Endothelial cell of hepatic sinusoid (primary cell): ENCODE measurements at regions not wholly inside any gene's neighbourhood (a gene's known extent, or its start where the extent isn't known, plus 50 kb on each side); places are given as distances from the start of the nearest gene placed in this dataset.

ENCODE experiments used
- in situ Hi-C: cut with HindIII; loops from 2 replicates; pipeline ENCODE4 v1.10.0; 2017; ENCODE audit warnings: low sequenced_read_pairs

DNA sequence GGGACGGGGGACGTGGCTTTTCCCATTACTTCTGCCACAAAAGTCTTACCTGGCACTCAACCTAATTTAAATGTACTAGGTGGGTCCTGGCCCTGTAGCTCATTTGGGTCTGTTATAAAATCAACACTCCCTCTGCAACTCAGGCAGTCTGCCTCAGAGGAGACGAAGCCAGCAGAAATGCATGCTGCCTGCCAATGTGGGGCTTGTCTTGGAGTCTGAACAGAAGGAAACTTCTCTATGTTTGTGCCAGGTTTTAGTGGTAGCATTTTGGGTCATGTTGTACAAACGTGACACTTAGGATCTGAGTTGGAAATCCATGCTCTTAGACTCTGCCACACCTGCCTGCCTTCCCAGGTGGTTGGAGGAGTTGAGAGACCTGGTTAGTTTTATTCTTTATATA is 292.5 kb upstream of the FAM98A start:
- in situ Hi-C loops, result no loop called here

DNA sequence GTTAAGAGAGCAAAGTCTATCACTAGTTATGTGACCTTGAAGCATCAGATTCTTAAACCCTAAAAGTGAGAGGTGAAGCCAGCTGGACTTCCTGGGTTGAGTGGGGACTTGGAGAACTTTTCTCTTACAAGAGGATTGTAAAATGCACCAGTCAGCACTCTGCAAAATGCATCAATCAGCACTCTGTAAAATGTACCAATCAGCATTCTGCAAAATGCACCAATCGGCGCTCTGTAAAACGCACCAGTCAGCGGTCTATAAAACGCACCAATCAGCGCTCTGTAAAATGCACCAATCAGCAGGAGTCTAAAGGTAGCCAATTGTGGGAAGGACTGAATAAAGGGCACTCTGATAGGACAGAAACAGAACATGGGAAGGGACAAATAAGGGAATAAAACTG is 291.6 kb upstream of the FAM98A start:
- in situ Hi-C loops, result no loop called here

DNA sequence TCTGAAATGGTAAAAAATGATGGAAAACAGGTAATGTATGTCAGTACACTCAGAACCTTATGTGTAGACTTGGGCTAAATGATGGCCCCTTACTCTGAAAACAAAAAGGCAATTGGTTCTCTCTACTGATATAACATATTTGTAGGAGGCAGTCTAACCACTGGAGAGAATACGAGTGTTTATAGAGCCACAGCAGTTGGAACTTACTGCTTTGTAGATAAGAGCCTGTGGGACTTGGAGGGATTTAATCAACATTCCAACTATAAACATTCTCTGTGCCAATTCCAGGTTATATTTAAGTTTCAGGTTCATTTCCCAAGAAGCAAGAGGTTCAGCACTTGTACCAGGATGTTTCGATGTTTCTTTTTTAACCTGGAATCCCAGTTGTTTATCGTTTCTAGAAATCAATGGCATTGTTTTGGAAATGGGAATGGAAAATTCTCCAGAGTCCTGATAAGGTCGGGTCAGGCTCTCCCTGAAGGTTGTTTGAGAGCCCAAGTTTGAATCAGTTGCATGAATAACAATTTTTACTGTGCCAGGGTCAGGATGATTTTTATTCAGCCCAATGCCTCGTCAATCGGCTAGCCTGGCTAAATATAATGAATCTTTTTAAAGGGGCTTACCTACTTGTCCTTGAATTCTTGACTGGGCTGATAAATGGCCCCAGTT is 278.4 kb upstream of the FAM98A start:
- in situ Hi-C loops, result no loop called here

DNA sequence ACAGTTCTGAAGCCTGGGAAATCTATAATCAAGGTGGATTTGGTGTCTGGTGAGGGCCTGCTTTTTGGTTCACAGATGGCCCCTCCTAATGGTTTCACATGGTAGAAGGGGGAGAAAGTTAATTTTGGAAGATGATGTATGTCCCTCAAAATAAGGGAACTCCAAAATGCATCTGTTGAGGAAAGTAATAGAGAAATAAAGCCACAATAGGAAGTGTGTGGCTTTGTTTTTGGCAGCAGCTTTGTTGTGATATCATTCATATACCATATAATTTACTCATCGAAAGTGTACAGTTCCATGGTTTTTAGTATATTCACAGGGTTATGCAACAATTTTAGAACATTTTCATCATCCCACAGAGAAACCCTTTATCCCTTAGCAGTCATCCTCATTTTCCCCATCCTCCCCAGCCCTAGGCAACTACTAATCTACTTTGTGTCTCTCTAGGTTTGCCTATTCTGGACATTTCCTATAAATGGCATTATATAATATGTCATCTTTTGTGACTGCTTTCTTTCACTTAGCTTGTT is 274.0 kb upstream of the FAM98A start:
- in situ Hi-C loops, result no loop called here

DNA sequence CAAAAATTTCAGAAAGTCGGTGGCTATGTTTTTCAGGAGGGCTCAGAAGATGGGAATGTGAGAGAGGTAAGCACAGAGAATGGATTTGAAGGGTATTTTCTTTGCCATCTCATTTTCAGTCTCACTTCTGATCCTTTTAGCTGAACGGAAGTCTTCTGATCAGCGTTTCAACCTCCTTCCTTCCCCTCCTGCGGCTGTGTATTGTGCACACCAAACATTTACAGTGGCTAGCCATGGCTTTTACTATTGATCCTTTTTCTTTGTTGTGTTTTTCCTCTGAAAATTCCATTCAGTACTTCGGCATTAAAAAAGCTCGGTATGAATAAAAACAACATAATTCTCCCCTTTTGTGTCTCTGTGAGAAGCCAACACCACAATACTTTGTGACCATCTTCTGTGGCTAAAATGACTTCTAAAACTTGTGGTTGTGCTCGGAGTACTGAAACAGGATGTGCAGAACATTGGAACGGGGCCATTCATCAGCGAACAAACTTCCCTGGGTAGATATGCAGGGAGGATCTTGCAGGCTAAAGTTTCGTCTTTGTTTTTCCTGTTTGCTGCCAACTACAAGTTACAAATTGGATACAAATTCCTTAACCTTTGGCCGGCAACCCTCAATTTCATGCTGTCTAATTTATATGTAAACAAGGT is 260.8 kb upstream of the FAM98A start:
- in situ Hi-C loops, result no loop called here

DNA sequence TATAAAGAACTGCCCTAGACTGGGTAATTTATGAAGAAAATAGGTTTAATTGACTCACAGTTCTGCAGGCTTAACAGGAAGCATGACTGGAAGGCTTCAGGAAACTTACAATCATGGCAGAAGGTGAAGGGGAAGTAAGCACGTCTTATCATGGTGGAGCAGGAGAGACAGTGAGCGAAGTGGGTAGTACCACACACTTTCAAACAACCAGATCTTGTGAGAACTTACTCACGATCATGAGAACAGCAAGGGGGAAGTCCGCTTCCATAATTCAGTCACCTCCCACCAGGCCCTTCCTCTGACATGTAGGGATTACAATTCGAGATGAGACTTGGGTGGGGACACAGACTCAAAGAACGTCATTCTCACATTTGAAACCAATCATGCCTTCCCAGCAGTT is 260.1 kb upstream of the FAM98A start:
- in situ Hi-C loops, result no loop called here

DNA sequence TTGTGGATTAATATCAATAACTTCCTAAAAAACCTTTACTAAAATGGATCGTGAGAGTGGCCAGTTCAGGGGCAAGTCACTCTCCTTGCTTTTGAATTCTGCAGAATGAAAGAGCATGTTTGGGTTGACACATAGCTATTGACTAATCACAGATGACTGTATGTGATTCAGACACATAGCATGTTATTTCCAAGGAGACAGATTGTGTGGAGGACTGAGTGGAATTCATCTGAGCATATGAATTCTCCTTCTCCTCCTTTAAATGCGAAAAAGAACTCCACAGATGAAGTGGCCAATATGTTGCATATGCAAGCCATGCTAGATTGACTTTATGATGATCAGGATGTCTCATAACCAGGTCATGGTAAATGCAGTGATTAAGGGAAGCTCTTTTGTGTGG is 249.4 kb upstream of the FAM98A start:
- in situ Hi-C loops, result no loop called here

DNA sequence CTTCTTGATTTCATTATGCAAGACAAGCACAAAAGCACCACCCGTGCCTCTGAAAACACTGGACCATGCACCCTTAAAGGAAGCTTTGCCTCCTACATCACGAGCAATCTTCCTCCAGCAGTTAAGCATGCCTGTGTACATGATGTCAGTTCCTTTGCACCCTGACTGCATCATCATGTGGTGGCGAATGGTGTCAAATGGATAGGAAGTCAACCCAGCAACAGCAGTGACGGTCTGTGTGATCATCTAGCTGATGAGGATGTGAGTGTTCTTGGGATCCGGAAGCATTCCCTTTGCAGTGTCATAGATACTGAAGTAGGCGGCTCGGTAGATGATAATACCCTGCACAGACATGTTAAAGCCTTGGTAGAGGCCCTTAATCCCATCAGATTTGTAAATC is 240.7 kb upstream of the FAM98A start:
- in situ Hi-C loops, result no loop called here

DNA sequence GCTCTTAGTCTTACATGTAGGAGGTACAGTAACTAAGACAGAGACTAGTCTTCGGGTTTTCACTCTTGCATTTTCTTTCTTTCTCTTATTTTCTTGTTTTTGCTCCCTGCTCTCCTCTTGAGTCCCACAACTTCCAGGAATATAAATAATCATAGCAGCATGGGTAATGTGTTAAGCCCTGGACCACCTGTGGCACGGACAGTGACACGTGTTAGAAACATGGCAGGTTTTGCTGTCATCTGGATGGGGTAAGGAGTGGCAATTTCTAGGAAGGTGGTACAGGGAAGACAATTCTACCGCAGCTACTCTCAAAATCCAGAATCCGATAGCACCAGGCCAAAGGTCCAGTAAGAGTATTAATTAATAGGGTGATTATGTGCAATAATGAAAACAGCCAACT is 237.5 kb upstream of the FAM98A start:
- in situ Hi-C loops, result no loop called here

DNA sequence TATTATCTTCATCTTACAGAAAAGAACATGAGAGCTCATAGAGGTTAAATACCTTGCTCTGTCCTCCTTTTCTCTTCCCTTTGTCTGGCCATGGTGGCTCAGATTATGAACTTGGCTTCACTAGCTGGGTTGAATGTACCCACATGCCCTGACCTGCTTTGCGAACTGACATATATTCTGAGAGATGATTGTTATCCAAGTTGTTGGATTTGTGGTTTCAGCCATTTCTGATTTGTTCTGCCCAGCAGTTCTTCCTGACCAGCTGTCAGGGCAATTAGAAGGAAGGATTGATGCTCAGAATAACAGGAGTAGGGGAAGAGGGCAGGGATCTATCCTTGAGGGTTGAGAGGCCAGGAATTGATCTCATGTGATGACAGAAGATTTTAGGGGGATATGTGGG is 236.8 kb upstream of the FAM98A start:
- in situ Hi-C loops, result no loop called here

DNA sequence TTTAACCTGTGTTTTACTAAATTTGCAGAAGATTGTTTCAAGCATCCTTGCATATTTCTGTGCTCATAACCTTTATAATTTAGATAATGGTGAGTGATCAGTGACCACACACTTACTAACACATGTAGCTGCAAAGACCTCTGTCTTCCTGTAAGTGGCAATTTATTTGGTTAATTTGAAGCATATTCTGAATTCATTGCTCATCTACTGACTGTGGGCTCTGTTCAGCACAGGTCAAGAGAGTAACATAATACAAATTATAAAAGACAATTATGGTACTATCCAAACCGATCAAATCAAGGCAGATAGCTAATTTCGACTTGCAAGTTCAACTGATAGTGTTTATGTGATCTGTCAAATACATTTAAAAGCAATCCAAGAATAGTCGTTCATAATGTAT is 223.9 kb upstream of the FAM98A start:
- in situ Hi-C loops, result no loop called here

DNA sequence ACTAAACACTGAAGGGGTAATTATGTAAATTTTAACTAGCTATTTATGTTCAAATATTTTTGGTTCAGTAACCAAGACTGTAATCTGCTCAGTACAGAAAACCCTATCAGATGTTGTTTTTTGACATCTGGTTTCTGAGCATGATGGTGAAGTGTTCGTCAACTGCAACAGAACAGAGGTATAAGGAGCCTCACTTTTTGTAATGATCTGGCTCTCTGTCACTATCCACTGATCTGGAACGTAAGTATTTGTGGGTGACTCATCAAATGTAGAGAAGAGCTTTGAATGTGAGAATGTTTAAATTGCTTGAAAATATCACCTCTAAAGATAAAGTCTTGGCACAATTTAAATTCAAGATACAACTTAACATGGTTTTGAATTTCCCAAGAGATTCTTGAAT is 213.6 kb upstream of the FAM98A start:
- in situ Hi-C loops, result no loop called here

DNA sequence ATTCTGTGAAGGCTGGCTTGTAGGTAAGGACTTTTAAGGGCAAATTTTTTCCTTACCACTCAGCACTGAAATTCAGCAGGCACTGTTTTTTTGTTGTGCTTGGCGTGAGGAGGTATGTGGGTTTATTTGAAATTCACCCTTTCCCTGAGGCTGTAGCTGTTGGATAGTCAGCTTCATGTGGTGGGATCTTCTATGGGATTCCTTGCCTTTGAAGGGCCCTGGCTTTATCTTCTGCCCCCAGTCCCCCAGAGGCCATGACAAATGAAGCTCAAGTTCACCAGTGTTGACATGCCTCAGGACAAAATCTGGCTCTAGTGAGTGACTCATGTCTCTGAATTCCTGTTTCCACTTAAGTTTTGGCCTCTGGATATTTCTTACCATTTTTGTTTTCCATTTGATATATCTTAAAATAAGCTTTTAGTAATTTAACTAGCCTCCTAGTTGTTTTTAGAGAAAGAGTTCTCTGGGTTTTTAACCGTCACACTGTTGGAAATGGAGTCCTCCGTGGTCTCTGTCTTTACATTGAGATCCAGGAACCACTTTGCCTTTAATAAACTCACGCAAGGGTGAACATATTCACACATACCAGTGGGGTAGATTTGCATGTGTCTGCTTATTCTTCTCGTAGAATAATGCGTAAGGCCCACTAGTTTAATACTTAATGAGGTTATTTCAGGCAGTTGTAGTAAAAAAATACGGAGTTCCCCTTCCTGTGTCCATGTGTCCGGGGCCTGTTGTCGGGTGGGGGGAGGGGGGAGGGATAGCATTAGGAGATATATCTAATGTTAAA is 211.1 kb upstream of the FAM98A start:
- in situ Hi-C loops, result no loop called here

DNA sequence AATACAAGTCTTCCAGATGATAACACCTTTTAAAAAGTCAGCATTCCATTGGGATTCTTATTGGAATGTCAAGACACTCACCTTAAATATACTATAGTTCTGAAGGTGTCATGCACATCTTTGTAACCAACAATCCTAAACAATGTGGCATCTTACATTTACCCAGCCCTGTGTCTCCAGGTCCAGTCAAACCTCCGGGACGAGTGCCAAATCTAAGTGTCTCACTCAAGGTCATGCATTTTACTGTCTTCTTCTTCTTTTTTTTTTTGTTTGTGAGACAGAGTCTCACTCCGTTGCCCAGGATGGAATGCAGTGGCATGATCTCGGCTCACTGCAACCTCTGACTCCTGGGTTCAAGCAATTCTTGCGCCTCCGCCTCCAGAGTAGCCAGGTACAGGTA is 206.9 kb upstream of the FAM98A start:
- in situ Hi-C loops, result no loop called here

DNA sequence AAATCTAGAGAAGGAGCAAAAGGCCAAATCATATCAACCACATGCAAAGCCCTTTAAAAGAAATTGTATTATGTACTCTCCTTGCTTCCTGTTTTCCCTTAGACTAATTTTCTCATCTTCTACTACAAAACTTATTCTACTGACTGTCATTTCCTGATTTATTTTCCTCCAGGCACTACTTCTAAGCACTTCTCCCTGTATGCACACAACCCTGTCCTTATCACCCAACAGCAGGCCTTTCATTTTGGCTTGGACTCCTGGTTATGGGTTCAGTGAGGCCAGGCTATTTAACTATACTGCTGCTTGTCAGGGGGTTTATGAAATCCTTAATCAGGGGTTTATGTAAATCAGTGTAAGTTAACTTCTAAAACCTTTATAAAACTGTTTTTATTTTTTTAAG is 205.1 kb upstream of the FAM98A start:
- in situ Hi-C loops, result no loop called here

DNA sequence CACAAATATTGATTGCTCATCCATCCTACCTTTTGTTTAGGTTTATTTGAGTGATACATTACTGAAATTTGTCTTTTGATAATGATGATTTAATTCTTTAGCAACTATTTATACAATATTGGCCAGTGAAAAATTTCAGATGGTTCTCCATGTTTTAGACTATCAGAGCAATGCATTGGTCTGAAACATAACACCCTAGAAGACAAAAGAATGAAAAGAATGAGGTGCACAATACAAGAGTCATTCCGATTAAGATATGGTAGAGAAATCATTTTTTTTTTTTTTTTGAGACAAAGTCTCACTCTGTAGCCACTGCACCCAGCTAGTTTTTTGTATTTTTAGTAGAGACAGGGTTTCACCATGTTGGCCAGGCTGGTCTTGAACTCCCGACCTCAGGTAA is 197.4 kb upstream of the FAM98A start:
- in situ Hi-C loops, result no loop called here

DNA sequence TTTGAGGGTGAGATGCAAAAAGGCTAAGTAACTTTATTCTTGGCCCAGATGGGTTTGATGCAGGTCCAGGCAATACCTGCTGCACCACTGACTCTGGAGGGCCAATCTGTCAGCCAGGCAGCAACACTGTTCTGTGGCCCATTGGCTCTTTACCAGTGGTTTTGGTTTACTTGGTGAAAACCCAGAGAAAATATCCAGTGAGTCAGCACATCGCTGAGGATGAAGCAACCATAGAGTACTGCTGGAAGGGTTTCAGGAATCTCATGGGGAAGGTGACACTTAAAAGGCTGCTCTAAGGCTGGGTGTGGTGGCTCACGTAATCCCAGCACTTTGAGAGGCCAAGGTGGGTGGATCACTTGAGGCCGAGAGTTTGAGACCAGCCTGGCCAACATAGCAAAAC is 192.5 kb upstream of the FAM98A start:
- in situ Hi-C loops, result no loop called here

DNA sequence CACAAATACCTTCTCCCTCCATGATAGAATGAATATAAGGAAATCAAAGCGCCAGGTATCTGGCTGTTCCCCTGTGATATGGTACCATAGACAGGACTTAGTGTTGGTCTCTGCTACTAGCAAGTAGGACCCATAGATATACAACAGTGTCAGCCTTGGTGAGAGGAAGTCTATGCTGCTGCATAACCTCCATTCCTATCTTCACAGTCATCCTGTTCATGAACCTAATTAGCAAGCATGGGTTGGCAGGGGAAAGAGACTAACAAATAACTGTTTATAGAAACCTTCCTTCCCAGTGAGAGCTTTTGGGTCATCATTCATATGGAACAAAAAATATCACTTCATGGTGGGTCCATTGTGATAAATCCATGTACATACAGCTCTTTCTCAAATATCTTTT is 188.9 kb upstream of the FAM98A start:
- in situ Hi-C loops, result no loop called here

DNA sequence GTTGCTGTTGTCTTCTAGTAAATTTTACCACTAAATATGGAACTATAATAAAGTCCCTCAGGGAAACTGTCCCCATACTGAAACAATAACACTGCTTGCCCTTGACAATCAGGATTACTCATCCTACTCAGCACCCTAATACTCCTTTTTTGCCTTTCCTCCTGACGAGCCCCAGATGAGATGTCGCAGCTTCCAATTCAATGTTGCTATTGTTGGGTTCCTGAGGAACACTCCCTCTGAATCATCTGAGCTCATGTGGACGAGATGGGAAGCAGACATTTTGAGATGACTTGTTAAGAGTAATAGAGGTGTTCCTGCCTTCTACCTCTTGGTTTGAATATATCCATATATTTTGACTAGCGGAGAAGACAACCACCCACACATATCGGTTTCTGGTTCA is 187.8 kb upstream of the FAM98A start:
- in situ Hi-C loops, result no loop called here

DNA sequence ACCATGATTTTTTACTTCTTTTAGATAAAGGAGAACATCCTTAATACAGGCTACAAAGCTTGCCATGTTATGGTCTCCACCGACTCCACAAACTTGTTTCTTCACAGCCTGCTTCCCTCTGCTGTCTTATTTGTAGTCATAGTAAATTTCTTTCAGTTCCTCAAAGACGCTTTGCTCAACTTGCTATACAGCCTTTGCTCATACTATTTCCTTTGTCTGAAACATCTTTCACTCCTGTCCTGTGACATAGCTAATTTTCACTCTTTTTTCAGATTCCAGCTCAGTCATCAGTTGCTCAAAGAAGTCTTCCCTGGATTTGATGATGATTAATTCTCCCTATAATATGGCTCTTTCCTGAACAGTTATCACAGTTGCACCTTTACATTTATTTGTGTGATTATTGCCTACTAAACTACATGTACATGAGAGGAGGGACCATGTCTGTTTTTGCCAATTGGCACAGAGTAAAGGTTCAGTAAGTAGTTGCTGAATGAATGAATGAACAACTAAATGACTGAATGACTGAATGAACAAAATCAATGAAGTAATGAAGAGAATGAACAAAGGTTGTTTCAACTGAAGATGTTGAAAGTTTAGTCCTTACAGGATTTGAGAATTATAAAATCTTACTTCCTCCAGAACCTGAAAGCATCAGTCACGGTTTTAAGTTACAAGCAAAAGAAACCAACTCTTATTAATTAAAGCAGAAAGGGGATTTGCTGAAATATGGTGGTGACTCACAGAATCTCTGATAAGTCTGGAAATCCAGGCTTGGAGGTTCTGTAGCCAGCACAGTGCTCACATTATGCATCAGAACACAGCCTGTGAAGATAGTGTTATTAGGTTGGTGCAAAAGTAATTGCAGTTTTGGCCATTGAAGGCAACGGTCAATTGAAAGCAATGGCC is 186.4 kb upstream of the FAM98A start:
- in situ Hi-C loops, result no loop called here

DNA sequence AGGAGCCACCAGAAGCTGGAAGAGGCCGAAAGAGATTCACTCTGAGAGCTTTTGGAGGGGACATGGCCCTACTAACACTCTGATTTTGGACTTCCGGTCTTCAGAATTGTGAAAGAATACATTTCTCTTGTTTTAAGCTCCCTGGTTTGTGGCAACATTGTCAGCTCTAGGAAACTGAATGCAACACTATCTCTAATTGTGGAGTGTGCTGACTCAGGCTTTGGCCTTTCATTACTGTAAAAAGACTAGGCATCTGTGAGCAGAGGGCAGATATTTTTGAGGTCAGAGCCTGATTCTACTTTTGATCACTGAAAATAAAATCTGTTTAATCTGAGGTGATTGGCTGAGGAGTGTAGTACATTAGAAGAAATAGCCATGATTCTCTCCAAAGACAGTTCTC is 185.4 kb upstream of the FAM98A start:
- in situ Hi-C loops, result no loop called here
